GM21786 (cell line): ENCODE measurements at regions not wholly inside any gene's neighbourhood (a gene's known extent, or its start where the extent isn't known, plus 50 kb on each side); places are given as distances from the start of the nearest gene placed in this dataset.
"Not testable (repeated sequence)": the region's sequence is repeated elsewhere in the genome, so short reads cannot be mapped to it uniquely, and the experiment has no call there.

Source experiments
- ATAC-seq: cut with Tn5 transposase; IDR thresholded peaks from one replicate; pipeline ENCODE4 v1.9.1; 2021; ENCODE audit not compliant: unreplicated experiment

- ATAC-seq: no peak
Measured at GRCh38 chr2:434625-435024, 146.7 kb upstream of the ALKAL2 start.

- ATAC-seq: no peak
Measured at GRCh38 chr2:433216-433615, 145.3 kb upstream of the ALKAL2 start.

GRCh38 chr2:430291-431040, 142.6 kb upstream of the ALKAL2 start:
- no peak for ATAC-seq

GRCh38 chr2:429575-430254, 141.8 kb upstream of the ALKAL2 start:
- ATAC-seq: no peak

GRCh38 chr2:429142-429541, 141.3 kb upstream of the ALKAL2 start:
- ATAC-seq: no peak

- no peak for ATAC-seq
Measured at GRCh38 chr2:428591-428990, 140.7 kb upstream of the ALKAL2 start.

GRCh38 chr2:426696-427095, 138.8 kb upstream of the ALKAL2 start:
- not testable (repeated sequence) for ATAC-seq

- no peak for ATAC-seq
Measured at GRCh38 chr2:425947-426346, 138.1 kb upstream of the ALKAL2 start.

GRCh38 chr2:425243-425642, 137.4 kb upstream of the ALKAL2 start:
- no peak for ATAC-seq

GRCh38 chr2:424306-425171, 136.6 kb upstream of the ALKAL2 start:
- ATAC-seq: no peak

GRCh38 chr2:423479-423878, 135.6 kb upstream of the ALKAL2 start:
- ATAC-seq: no peak

- ATAC-seq: no peak
Measured at GRCh38 chr2:422676-423435, 135.0 kb upstream of the ALKAL2 start.

- ATAC-seq: no peak
Measured at GRCh38 chr2:421406-421805, 133.5 kb upstream of the ALKAL2 start.

GRCh38 chr2:419687-420317, 131.9 kb upstream of the ALKAL2 start:
- no peak for ATAC-seq

GRCh38 chr2:417662-418061, 129.8 kb upstream of the ALKAL2 start:
- no peak for ATAC-seq

GRCh38 chr2:417006-417405, 129.1 kb upstream of the ALKAL2 start:
- ATAC-seq: no peak

GRCh38 chr2:415986-416610, 128.2 kb upstream of the ALKAL2 start:
- ATAC-seq: no peak

- no peak for ATAC-seq
Measured at GRCh38 chr2:409523-409922, 121.6 kb upstream of the ALKAL2 start.

- ATAC-seq: no peak
Measured at GRCh38 chr2:407630-408029, 119.7 kb upstream of the ALKAL2 start.

- ATAC-seq: no peak
Measured at GRCh38 chr2:406876-407275, 119.0 kb upstream of the ALKAL2 start.
